PC-9 (cell line): ENCODE measurements at regions not wholly inside any gene's neighbourhood (a gene's known extent, or its start where the extent isn't known, plus 50 kb on each side); places are given as distances from the start of the nearest gene placed in this dataset.

Experiments
- EZH2 ChIP-seq: fragments of 200-600 bp; sonication (generic); IDR thresholded peaks from 2 replicates; pipeline ENCODE4 v1.8.0; 2017; ENCODE audit warnings: antibody characterized with exemption, low read depth
- TF ChIP-seq, protein P1 (sequence below): fragments of 200-600 bp; sonication (generic); conservative IDR thresholded peaks from 2 replicates; pipeline ENCODE4 v1.6.1; 2017; ENCODE audit warnings: mixed run types, antibody characterized with exemption, mild to moderate bottlenecking, moderate library complexity

GRCh38 chr5:167140548-167141291 lies 1150.7 kb upstream of the WWC1 start:
- TF ChIP-seq, protein P1, sequence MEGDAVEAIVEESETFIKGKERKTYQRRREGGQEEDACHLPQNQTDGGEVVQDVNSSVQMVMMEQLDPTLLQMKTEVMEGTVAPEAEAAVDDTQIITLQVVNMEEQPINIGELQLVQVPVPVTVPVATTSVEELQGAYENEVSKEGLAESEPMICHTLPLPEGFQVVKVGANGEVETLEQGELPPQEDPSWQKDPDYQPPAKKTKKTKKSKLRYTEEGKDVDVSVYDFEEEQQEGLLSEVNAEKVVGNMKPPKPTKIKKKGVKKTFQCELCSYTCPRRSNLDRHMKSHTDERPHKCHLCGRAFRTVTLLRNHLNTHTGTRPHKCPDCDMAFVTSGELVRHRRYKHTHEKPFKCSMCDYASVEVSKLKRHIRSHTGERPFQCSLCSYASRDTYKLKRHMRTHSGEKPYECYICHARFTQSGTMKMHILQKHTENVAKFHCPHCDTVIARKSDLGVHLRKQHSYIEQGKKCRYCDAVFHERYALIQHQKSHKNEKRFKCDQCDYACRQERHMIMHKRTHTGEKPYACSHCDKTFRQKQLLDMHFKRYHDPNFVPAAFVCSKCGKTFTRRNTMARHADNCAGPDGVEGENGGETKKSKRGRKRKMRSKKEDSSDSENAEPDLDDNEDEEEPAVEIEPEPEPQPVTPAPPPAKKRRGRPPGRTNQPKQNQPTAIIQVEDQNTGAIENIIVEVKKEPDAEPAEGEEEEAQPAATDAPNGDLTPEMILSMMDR: no peak
- no peak for TF ChIP-seq EZH2
